ENCODE measurements at regions not wholly inside any gene's neighbourhood (a gene's known extent, or its start where the extent isn't known, plus 50 kb on each side); places are given as distances from the start of the nearest gene placed in this dataset.

GRCh38 chr16:6122401-6122800, 1024.8 kb upstream of the EEF2KMT start:
- TF ChIP-seq POLR2AphosphoS5 (IDR thresholded peaks at IDR 0.05; ENCODE audit: low read depth, low read length) (no peak), FOXP2 (optimal IDR thresholded peaks at IDR 0.05; ENCODE audit: borderline replicate concordance, extremely low read depth, extremely low read length, insufficient read depth) (no peak), TAF1 (IDR thresholded peaks at IDR 0.05; ENCODE audit: borderline replicate concordance, insufficient read depth, low read length) (no peak), REST (IDR thresholded peaks at IDR 0.05; ENCODE audit: insufficient read depth in 1 of 2, low read depth in 2 of 2, low read length in 2 of 2) (no peak), SIN3A (IDR thresholded peaks at IDR 0.05; ENCODE audit: borderline replicate concordance, insufficient read depth, low read length) (no peak)

- TF ChIP-seq TAF1 (IDR thresholded peaks at IDR 0.05; ENCODE audit: borderline replicate concordance, insufficient read depth, low read length), result no peak
- no peak for TF ChIP-seq FOXP2 (optimal IDR thresholded peaks at IDR 0.05; ENCODE audit: borderline replicate concordance, extremely low read depth, extremely low read length, insufficient read depth)
- no peak for TF ChIP-seq POLR2AphosphoS5 (IDR thresholded peaks at IDR 0.05; ENCODE audit: low read depth, low read length)
These were observed 1017.1 kb upstream of the EEF2KMT start for GRCh38 chr16:6114691-6115090.

DNA sequence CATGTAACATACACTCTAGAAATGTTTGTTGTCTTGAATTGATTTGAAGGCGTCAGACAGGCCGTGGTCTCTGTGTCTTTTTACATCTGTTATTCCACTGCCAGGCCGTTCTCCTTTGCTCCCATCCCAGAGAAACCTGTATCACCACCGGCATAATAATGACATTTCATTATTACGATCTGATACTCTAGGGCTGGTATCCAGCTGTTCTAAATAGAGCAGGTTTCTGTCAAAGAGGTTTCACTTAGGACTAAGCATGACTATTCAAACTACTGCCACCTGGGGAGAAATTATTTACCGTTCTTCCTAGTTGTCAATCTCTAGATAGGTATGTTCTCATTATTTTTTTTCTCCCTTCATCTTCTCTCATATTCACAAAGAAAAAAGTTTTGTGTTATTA, 1016.2 kb upstream of the EEF2KMT start:
- no peak for TF ChIP-seq POLR2AphosphoS5 (IDR thresholded peaks at IDR 0.05; ENCODE audit: low read depth, low read length)
- TF ChIP-seq REST (IDR thresholded peaks at IDR 0.05; ENCODE audit: insufficient read depth in 1 of 2, low read depth in 2 of 2, low read length in 2 of 2), result no peak
- no peak for TF ChIP-seq TAF1 (IDR thresholded peaks at IDR 0.05; ENCODE audit: borderline replicate concordance, insufficient read depth, low read length)
- no peak for TF ChIP-seq FOXP2 (optimal IDR thresholded peaks at IDR 0.05; ENCODE audit: borderline replicate concordance, extremely low read depth, extremely low read length, insufficient read depth)
- TF ChIP-seq SIN3A (IDR thresholded peaks at IDR 0.05; ENCODE audit: borderline replicate concordance, insufficient read depth, low read length), result no peak

GRCh38 chr16:6112700-6113099, 1015.1 kb upstream of the EEF2KMT start:
- TF ChIP-seq POLR2AphosphoS5 (IDR thresholded peaks at IDR 0.05; ENCODE audit: low read depth, low read length) (no peak), REST (IDR thresholded peaks at IDR 0.05; ENCODE audit: insufficient read depth in 1 of 2, low read depth in 2 of 2, low read length in 2 of 2) (no peak), FOXP2 (optimal IDR thresholded peaks at IDR 0.05; ENCODE audit: borderline replicate concordance, extremely low read depth, extremely low read length, insufficient read depth) (no peak), TAF1 (IDR thresholded peaks at IDR 0.05; ENCODE audit: borderline replicate concordance, insufficient read depth, low read length) (no peak), SIN3A (IDR thresholded peaks at IDR 0.05; ENCODE audit: borderline replicate concordance, insufficient read depth, low read length) (no peak)

DNA sequence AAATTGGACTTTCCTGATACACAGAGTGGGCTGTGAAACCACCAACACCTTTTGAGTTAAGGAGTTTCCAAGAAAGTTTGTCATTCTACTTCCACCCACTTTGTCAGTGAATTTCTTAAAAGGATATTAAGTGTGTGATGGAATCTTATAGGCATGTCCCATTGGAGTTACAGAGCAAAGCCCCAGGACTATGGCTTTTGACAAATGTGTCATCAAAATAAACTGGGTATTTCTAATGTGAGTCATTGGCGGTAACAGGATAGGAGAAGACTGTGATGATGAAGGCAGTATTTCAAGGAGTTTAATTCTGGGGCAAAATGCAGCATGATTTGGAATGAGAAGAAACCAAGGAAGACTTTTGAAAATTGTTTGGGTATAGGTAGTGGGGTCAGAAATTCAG, 1013.8 kb upstream of the EEF2KMT start:
- TF ChIP-seq POLR2AphosphoS5 (IDR thresholded peaks at IDR 0.05; ENCODE audit: low read depth, low read length) (no peak), REST (IDR thresholded peaks at IDR 0.05; ENCODE audit: insufficient read depth in 1 of 2, low read depth in 2 of 2, low read length in 2 of 2) (no peak), TAF1 (IDR thresholded peaks at IDR 0.05; ENCODE audit: borderline replicate concordance, insufficient read depth, low read length) (no peak), SIN3A (IDR thresholded peaks at IDR 0.05; ENCODE audit: borderline replicate concordance, insufficient read depth, low read length) (no peak), FOXP2 (optimal IDR thresholded peaks at IDR 0.05; ENCODE audit: borderline replicate concordance, extremely low read depth, extremely low read length, insufficient read depth) (no peak)
